Neural progenitor cell (in vitro differentiated cells): ENCODE measurements at regions not wholly inside any gene's neighbourhood (a gene's known extent, or its start where the extent isn't known, plus 50 kb on each side); places are given as distances from the start of the nearest gene placed in this dataset.

ENCODE experiments used
- CTCF ChIP-seq: fragments of 200-600 bp; sonication (generic); IDR thresholded peaks from 2 replicates; pipeline ENCODE4 v1.5.1; 2017; ENCODE audit warnings: antibody characterized with exemption, mild to moderate bottlenecking
- EZH2 ChIP-seq: fragments of 200-600 bp; sonication (generic); IDR thresholded peaks from 2 replicates; pipeline ENCODE4 v1.6.1; 2017; ENCODE audit warnings: antibody characterized with exemption, mild to moderate bottlenecking, moderate library complexity

DNA sequence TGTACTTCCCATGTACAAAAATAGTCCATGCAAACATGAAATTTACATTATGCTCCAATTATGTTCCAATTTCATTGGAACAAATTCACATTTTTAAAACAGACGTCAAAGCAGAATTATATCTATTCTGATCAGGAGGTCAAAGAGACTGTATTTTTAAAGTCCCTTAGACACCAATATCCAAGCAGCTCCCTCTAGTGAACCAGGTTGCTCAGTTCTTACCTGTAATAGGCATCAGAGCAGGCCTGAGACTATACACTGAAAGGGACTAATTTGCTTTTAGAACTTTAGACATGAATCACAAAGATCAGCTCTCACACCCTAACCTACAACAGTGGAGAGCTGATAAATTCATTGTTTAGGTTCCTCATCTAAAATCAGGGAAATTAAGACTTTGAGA, 273.9 kb downstream of the MBD2 start:
- TF ChIP-seq CTCF: no peak
- TF ChIP-seq EZH2: no peak
